Pons (tissue), 1 donor: ENCODE measurements at regions not wholly inside any gene's neighbourhood (a gene's known extent, or its start where the extent isn't known, plus 50 kb on each side); places are given as distances from the start of the nearest gene placed in this dataset.

Experiments
- DNase-seq: peaks from one replicate; pipeline ENCODE4 v3.0.0-alpha.2; 2016; ENCODE audit warnings: low spot score

DNA sequence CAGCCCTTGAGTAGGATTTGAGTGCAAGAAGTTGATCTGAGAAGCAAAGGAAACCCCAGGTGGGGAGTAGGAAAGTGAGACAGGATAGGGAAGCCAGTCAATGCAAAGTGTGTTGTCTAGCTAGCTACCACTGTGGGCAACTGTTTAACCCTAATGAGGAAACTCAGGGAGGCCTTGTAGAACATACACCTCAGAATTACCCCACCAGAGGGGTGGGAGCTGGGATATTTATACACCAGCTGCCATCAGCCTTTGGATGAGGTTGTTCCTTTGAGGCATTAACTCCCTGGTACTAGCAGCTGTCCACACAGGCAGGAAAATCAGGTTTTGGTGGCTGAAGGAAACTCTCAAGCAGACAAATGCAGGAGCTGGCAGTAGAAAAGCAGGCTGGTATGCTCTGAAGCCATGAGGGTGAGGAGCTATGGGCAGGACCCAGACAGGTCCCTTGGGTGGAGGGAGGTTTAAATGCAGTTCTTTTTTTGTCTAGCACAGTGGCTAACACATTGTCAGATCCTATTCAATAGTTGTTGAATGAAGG lies 60.1 kb upstream of the ARID5B start:
- DNase-seq, result no peak

GRCh38 chr10:61842755-61843497 lies 58.6 kb upstream of the ARID5B start:
- DNase-seq, result no peak

DNA sequence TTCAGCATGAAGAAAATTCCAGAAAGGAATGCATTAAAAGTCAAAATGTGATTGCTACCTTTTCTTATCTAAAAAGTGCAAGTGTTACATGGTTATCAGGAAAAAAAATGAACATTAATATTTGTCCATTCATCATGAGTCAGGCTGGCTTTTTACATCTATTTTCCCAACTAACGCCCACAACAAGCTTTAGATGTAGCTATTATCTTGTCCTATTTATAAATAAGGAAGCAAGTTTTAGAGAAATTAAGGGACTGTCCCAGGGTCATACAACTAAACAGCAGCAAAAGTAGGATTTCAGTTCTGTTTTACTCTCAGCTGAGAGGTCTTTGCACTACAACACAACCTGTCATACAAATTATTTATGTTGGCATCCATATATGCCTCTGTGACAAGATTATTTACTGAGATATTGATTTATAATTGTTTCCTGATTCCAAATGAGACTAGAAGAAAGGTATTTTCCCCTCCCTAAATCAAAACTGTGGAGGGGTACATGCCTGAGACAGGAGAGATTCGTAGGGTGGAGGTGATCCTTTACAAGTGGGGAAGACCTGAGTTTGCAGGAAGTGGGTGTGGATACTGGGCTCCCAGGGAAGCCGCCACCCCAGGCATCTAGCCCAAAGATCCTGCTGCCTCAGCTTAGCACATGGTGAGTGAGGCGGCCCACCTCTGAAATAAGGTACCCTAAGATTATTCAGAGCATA lies 57.2 kb upstream of the ARID5B start:
- DNase-seq, result no peak

- no peak for DNase-seq
These were observed 56.1 kb upstream of the ARID5B start for GRCh38 chr10:61845196-61845949.

GRCh38 chr10:61845950-61846268 lies 55.6 kb upstream of the ARID5B start:
- DNase-seq, result no peak

GRCh38 chr10:61846370-61847031 lies 55.0 kb upstream of the ARID5B start:
- DNase-seq, result no peak

GRCh38 chr10:61847087-61847486 lies 54.4 kb upstream of the ARID5B start:
- no peak for DNase-seq

DNA sequence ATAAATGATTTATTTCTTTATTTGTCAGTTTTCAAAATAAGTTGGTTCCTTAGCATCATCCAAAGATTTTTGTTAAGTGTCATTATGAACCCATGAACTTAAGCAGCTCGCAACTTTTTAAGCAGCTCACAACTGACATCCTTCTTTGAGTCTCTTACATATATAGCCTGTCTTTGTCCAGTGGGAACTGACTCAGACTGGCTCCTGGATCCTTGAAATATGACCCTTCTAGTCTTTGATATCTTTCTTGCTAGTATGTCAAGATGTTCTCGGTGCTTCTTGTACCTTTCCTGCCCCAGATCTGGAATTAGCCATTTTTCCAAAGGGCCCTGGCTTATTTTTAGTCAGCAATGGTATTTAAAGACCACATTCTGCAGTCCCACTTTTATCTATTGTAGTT lies 53.9 kb upstream of the ARID5B start:
- DNase-seq, result no peak

DNA sequence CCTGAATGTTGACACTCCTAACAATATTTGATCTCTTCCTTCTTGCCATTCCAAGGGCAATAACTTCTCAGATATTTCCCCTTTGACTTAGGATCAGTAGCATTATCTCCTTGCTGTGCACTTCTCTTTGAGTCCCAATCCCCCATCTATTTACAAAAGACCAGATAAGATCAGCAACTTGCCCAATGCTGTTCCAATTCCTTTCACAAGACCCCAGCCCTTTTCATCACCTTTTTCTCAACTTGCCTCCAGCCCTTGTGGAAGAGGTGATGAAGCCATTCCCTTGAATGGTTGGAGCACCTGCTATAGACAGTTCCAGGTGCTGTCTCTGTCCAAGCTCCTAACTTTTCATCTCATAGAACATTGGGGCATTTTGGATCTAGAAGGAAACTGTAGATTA lies 51.1 kb upstream of the ARID5B start:
- DNase-seq, result no peak
